ENCODE measurements at regions not wholly inside any gene's neighbourhood (a gene's known extent, or its start where the extent isn't known, plus 50 kb on each side); places are given as distances from the start of the nearest gene placed in this dataset.
"Not testable (repeated sequence)": the region's sequence is repeated elsewhere in the genome, so short reads cannot be mapped to it uniquely, and the experiment has no call there.

DNA sequence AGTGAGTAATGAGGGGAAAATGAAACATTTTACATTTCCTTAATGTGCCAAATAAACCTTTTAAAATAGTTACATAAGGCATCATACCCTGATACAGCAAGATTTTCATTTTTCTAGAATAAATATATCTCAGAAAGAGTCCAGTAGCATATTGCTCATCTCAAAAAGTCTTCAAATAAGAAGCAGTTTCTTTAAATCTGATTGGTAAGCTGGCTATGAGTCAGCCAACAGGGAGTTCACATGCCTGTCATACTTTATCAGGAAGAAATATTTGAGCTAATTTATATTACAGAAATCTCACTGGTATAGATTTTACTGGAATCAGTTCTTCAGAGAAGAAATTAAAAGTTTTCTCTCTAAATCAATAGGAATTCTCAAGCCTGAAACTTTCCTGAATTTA is 258.1 kb downstream of the C11orf87 start:
- no peak for DNase-seq (ENCODE audit: low read depth)

DNA sequence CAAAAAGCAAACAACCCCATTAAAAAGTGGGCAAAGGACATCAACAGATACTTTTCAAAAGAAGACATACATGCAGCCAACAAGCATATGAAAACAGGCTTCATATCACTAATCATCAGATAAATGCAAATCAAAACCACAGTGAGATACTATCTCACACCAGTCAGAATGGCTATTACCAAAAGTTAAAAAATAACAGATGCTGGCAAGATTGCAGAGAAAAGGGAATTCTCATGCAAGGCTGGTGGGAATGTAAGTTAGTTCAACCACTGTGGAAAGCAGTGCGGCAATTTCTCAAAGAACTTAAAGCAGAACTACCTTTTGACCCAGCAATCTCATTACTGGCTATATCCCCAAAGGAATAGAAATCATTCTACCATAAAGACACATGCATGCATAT is 260.8 kb downstream of the C11orf87 start:
- not testable (repeated sequence) for DNase-seq (ENCODE audit: low read depth)

DNA sequence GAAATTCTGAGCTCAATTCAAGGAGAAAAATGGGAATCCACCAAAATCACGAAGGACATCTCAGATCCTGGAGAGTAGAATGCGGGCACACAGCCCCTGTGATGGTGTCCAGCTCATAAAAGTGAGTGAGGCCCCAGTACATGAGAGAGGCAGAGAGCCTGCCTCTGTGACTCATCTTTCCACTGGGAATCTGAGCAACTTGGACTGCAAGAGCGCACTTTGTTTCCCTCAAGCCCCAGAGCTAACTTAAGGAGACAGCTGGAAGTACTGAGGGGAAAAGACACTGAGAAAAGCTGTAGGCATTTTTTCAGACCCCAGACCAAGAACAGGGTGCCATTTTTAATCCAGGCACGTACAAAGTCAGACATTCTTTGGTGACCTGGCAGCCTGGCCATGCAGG is 273.7 kb downstream of the C11orf87 start:
- DNase-seq (ENCODE audit: low read depth): no peak

DNA sequence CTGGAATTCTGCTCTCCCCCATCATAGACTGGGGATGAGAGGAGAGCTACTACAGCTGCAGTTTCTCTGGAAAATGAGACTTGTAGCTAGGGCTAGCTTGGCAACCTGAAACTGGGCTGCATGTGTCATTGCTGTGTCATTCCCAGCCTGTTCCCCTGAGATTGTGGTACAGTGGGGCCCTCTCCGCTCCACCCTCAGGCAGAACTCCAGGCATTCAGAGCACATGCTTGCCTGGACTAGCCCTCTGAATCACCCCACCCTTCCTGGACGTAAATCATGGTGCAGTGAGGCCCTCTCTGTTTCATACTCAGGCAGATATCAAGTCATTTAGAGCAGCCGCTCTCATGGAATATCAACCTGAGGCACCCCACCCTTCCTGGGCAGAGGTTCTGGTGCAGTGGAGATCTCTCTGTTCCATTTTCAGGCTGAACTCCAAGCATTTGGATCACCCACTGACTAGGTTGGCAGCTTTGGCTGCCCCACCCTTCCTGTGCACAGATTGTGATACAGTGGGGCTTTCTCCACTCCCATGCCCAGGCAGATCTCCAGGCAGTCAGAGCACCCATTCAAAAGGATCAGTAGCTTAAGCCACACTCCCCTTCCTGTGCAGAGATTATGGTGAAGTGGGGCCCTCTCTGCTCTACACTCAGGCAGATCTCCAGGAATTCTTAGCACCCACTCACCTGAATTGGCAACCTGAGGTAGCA is 274.4 kb downstream of the C11orf87 start:
- DNase-seq (ENCODE audit: low read depth): no peak

DNA sequence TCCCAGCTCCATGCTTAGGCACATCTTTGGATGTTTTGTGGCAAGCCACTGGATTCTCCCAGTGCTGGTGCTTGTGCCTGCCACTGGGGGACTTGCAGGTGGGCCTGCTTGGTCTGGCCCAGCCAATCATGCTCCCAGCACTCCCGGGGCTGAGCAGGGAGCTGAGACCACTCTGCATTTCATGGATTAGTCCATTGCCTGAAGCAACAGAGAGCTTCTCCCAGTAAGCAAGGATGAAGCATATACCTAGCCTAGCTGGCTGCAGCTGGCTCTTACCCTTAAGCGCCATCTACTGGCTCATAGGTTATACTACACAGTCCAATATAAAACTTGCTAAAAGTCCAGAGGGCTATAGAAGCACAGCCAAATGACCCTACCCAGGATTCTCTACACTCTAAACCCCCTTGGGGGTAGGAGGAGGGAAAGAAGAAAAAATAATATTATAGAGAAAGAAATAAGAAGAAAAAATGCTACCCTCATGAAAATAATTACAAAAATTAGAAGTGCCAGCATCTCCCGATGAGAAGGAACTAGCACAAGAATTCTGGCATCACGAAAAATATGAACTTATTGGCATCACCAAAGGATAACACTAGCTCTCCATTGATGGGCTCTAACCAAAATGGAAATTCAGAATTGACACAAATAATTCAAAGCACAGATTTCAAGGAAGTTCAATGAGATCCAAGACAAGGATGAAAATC is 275.3 kb downstream of the C11orf87 start:
- DNase-seq (ENCODE audit: low read depth): no peak

DNA sequence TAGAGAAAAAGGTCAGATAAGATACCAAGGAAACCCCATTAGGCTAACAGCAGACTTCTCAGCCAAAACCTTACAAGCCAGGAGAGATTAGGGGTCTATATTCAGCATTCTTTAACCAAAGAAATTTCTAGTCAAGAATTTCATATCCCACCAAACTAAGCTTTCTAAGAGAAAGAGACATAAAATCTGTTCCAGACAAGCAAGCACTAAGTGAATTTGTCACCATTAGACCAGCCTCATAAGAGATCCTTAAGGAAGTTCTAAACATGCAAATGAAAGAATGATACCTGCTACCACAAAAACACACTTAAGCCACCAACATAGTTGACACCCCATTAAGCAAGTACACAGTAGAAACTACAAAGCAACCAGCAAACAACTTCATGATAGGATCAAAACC is 276.2 kb downstream of the C11orf87 start:
- DNase-seq (ENCODE audit: low read depth): no peak

DNA sequence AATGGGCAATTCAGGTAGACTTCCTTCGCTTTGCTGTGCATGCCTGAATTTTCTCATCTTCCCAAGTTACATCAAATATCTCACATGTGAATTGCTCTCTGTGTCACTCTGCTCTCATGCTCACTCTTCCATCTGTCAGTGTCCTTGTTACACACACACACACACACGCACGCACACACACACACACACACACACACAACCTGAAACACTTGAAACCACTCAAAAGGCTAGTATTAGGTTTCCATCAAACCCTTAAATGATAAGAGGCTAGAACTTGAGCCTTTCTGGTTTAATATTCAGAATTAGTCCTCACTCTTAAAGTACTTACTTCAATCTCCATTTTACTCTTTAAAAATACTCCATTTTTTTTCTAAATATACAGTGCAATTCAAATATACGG is 282.4 kb downstream of the C11orf87 start:
- no peak for DNase-seq (ENCODE audit: low read depth)

DNA sequence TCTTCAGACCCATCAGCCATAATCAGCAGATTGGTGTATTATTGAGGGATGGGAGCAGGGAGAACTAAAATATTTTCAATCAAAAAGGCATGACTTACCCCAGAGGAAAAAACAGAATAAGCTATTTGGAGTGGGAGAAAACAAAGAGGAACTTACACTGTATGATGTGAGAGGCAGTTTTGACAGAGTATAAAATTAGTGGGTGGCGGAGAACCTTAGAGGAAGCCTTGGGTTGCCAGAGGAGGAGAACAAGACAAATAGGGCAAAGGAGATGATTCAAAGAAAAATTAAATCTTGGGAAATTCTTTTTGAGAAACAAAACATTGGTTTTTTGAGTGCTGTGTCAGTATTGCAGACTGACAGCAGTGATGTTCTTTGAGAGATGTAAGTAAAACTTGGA is 285.0 kb downstream of the C11orf87 start:
- no peak for DNase-seq (ENCODE audit: low read depth)

DNA sequence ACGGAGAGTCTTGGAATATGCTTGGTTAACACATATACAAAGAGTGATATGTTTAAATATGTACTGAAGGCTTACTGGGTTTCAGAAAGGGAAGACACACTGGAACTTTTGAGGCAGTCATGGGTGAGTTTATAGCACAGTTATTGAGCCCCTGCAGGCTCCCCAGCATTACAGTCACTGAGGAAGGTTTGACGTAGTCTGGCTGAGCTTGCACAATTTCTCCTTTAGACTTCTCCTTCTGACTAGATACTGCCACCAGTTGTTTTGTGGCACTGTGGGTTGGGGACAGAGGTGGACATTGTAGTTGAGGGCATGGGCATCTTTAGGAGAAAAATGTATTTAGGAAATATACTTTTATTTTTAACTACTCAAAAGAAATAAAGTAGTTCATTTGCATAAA is 285.4 kb downstream of the C11orf87 start:
- DNase-seq (ENCODE audit: low read depth): no peak

DNA sequence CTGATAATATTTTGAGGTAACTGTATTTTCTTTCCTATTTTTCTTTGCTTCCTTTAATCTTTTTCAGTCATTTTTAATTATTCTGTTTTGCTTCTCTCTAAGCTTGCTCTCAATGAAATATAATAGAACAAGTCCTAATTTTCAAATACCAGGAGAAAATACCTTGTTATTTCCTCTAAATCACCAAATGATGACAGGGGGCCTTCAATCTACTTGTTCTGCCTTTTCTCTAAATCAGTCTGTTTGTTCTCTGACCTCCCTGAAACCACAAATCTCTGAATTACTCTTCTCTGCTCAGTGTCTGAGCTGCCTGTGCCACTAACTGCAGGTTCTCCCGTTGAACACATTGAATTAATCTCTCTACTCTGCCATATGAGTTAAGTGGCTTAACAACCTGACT is 286.2 kb downstream of the C11orf87 start:
- no peak for DNase-seq (ENCODE audit: low read depth)

DNA sequence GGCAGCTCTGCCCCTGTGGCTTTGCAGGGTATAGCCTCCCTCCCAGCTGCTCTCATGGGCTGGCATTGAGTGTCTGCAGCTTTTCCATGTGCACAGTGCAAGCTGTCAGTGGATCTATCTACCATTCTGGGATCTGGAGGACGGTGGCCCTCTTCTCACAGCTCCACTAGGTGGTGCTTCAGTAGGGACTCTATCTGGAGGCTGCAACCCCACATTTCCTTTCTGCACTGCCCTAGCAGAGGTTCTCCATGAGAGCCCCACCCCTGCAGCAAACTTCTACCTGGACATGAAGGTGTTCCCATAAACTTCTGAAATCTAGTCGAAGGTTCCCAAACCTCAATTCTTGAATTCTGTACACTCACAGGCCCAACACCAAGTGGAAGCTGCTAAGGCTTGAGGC is 292.5 kb downstream of the C11orf87 start:
- DNase-seq (ENCODE audit: low read depth): not testable (repeated sequence)

DNA sequence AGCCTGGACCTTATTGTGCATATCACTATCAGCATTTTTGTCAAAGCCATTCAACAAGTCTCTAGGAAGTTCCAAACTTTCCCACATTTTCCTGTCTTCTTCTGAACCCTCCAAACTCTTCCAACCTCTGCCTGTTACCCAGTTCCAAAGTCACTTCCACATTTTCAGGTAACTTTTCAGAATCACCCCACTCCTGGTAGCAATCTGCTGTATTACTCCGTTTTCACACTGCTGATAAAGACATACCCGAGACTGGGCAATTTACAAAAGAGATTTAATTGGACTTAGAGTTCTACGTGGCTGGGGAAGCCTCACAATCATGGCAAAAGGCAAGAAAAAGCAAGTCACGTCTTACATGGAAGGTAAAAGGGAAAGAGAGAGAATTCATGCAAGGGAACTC is 293.4 kb downstream of the C11orf87 start:
- DNase-seq (ENCODE audit: low read depth): not testable (repeated sequence)

DNA sequence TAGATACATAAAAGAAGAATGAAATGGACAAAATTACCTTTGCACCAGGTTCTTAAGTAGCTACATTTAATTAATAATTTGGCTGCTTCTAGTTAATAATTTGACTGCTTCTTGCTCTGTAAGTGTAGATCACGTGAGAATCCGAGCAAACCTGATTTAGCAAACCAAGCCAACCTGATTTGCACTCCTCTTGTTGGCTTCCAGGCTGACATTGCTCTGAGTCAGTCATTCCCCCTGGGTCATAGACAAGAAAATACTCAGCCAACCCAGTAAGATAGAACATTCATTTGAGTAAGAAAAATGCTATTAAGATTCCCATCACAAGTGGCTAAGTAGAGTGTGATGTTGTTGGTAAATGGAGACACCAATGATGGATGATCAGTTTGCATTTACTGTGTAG is 304.1 kb downstream of the C11orf87 start:
- no peak for DNase-seq (ENCODE audit: low read depth)

DNA sequence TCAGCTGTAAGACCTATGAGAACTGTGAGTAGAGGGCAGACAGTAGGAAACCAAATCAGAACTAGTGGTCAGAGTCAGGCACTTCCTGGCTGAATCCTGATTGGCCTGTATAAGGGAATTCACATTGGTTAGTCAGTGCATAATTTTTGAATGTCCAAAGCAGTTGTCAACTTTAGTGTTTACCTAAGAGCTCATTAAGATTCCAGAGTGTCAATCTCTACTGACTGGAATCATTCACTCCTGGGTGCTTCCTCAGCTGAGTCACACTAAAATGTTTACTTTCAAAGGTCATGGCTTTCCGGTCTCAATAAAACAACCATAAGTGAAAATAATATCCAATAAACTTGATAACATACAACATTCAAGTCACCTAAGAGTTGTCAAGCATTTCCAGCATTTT is 306.1 kb downstream of the C11orf87 start:
- no peak for DNase-seq (ENCODE audit: low read depth)

DNA sequence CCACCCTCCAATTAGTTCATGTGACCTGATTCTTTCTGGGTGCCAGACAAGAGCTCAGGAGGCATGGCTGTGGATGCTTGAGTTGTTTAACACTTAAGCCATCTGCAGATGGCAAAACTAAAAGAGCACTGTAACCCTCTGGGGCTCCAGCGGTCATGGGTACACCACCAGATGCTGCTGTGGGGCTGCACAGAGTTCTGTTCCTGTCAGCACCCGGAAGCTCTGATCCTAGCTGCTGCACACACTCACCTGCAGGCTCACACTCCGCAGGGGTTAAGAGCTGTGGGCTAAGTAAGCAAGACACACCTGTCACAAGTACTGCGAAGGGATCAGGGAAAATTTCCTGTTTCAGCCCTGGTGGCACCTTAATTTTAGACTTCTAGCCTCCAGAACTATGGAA is 307.8 kb downstream of the C11orf87 start:
- no peak for DNase-seq (ENCODE audit: low read depth)

DNA sequence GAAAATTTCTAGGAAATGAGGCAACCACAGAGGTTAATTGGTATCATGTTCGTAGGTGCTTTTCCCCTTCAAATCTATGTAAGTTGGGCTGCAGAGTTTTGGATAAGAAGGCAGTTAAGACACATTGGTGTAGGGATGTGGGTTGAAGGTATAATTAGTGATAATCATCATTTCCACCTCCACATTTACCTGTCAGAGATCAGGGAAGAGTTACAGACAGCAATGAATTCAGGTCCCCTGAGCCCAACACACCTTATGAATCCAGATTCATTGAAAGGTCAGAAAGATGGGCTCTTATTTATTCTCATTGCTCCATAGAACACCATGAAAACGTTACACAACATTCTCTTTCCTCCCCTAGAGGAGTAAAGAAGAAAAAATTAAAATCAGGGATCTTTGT is 308.7 kb downstream of the C11orf87 start:
- no peak for DNase-seq (ENCODE audit: low read depth)

DNA sequence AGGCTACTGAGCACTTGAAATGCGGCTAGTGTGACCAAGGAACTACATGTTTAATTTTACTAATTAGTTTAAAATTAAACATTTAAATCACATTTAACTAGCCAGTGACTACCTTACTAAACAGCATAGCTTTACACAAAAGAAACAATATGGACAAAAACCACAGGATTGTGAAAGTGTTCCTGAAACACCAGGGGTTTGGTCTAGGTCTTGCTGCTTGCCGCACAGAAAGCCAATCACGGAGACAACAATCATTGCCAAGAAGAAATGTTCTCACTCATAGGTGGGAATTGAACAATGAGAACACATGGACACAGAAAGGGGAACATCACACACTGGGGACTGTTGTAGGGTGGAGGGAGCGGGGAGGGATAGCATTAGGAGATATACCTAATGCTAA is 309.5 kb downstream of the C11orf87 start:
- DNase-seq (ENCODE audit: low read depth): no peak

DNA sequence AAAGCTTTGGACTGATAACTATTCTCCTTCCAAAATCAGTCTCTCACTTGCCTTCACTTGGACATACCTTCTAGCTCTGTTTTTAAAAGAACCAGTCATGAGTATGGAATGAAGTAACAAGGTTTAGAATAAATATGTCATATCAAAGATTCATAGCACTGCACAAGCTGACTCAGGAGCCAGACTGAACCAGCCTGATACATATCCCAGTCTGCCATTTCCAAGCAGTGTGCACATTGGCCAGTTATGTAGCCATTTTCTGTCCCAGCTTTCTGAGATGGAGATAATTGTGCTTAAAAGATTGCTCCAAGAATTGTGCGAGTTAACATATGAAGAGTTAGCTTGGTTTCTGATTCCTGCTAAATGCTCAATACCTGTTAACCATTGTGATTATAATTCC is 311.3 kb downstream of the C11orf87 start:
- DNase-seq (ENCODE audit: low read depth): no peak

DNA sequence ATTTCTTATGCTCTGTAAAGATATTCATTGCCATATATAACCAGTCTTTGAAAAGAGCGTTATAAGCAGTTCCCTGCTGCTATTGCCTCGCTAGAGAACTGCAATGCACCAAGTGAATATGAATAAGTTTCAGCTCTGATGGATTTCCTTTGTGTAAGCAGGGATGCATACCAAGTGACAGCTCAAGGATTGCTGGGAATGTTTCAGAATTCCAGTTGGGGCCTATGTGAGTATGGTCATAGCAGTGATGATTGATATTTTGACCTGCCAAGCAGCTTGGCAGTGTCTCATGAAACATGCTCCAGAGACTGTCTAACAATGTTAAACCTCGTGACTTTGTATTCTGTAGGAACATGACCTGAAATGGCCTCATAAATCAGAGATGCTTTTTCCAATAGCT is 312.6 kb downstream of the C11orf87 start:
- no peak for DNase-seq (ENCODE audit: low read depth)

DNA sequence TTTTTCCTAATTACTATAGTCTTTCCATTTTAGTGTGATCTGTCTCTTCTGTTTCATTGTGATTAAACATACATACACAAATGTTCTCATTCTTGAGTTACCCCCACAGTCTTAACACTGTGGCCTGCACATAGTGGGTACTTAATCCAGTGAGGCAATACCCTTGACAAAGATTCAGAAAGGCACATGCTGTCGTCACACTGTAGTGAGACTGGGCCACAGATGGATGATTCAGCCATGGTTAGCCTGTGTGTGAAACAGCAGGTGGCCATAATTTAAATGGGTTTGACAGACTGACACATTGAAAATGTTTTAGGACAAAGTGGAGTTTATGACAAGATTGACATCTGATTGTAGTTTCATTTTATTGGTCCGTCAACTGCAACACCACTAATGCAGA is 313.1 kb downstream of the C11orf87 start:
- no peak for DNase-seq (ENCODE audit: low read depth)

DNA sequence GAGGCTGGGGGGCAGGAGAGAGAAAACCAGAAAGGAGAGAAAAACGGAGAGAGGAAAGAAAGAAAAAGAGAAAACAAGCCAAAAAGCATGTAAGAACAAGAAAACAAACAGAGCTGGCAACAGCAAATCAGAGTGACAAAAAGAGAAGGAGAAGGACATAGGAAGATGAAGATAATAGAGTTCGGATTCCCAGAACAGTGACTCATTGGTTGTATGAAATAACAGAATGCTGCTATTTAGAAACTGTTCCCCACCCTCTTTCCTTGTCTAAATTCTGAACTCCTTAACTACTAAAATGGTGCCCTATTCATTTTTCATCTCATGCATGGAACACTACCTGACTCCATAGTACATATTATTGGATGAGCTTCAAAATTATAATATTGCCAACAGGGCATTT is 317.4 kb downstream of the C11orf87 start:
- no peak for DNase-seq (ENCODE audit: low read depth)

DNA sequence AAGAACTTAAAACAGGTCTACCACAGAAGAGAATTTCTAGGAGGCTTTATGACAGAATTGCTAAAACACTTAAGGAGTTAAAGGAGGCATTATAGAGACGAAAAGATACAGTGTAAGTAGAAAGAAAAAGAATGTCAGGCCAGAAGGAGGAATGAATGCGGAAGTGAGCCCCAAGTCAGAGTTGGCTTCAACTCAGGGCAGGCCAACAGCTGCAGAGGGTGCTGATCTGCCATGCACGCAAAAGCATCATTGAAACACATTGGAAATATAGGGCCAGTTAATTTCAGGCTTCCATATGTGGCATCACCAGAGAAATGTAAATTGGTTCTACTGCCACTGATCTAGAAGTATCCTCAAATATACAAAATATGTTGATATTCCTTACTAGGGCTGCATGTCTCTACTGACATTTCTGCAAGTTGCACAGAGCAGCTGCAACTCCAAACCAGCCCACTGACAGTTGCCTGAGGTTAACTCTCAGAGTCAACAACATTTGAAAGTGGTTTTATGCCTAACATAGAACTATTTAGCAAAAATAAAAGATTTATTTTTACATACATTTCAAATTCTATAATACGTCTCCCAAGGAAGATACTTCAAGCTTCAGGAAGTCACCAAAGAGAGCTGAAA is 324.1 kb downstream of the C11orf87 start:
- no peak for DNase-seq (ENCODE audit: low read depth)

DNA sequence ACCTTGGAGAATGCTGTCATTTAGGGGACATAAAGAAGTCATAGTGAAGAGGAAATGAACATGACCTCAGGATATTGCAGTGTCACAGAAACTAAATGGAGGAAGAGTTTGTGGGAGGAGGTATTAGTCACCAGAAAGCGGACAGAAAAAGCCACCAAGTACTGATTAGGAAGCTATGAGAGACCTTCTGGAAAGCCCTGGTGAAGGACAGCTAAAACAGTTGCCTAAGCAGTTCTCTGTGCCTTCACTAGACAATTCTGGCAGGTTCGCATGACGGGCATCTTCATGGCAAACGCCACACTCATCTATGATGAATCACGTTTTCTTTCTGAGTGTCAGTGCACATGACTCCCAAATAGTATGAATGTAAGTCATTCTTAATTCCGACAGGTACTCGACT is 325.8 kb downstream of the C11orf87 start:
- no peak for DNase-seq (ENCODE audit: low read depth)

DNA sequence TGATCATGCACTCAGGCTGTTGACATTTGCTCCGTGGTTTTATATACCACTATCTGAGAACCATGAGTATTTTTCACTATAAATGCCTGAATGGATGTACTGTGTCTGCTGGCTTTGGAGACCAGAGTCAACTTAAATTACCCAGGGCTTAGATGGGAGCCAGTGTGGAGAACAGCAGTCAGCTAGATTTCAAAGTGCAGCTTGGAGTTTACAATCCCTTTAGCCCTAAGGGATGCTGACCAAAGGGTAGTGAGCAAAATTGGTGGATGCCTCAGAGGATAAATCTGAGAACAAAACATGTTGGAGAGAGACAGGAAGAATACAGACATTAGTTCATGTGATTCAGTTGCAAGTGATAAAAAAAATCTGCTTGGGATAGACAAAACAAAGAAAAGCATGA is 327.5 kb downstream of the C11orf87 start:
- no peak for DNase-seq (ENCODE audit: low read depth)

Data from stimulated activated CD8-positive, alpha-beta memory T cell treated with anti-CD3 and anti-CD28 coated beads, Interleukin-15, amount 100 ng/mL, for 1 hour (primary cell).